HG03575 (cell line): ENCODE measurements at regions not wholly inside any gene's neighbourhood (a gene's known extent, or its start where the extent isn't known, plus 50 kb on each side); places are given as distances from the start of the nearest gene placed in this dataset.

Experiments used
- ATAC-seq: cut with Tn5 transposase; IDR thresholded peaks from one replicate; pipeline ENCODE4 v1.9.1; 2021; ENCODE audit not compliant: unreplicated experiment, insufficient number of reproducible peaks, low FRiP score; ENCODE audit errors: extremely low read depth

- ATAC-seq: no peak
Observed at GRCh38 chr2:191625446-191625845, 52.5 kb upstream of the NABP1 start.

GRCh38 chr2:191626497-191627151, 51.3 kb upstream of the NABP1 start:
- no peak for ATAC-seq

- no peak for ATAC-seq
Observed at GRCh38 chr2:191627518-191627917, 50.4 kb upstream of the NABP1 start.
